Activated CD8-positive, alpha-beta T cell treated with anti-CD3 and anti-CD28 coated beads, Interleukin-2, amount 10 ng/mL, durations not matched to agents 7 days and 5 days (primary cell): ENCODE measurements at regions not wholly inside any gene's neighbourhood (a gene's known extent, or its start where the extent isn't known, plus 50 kb on each side); places are given as distances from the start of the nearest gene placed in this dataset.

Experiments
- ATAC-seq: fragments of 150-1000 bp; cut with Tn5 transposase; one replicate; pipeline ENCODE4 v1.10.0; 2021; ENCODE audit warnings: moderate library complexity
- CTCF ChIA-PET: fragments of 350-600 bp; sonication (Branson Sonifier 250); formaldehyde crosslinking; loops from one replicate; lab custom pipeline; 2021; ENCODE audit warnings: antibody characterized with exemption; lab: Charles Lee
- POLR2A ChIA-PET: fragments of 350-600 bp; sonication (Branson Sonifier 250); formaldehyde crosslinking; loops from one replicate; lab custom pipeline; 2021; ENCODE audit warnings: antibody characterized with exemption; lab: Charles Lee
- DNase-seq: peaks from one replicate; pipeline ENCODE4 v3.0.0-alpha.2; 2020
- H3K27ac Mint-ChIP-seq: one replicate; pipeline ENCODE4 v1.8.0; 2021; ENCODE audit warnings: mild to moderate bottlenecking, mixed read lengths
- H3K27me3 Mint-ChIP-seq: one replicate; pipeline ENCODE4 v1.8.0; 2021; ENCODE audit warnings: low read depth, mixed read lengths
- H3K36me3 Mint-ChIP-seq: one replicate; pipeline ENCODE4 v1.8.0; 2021; ENCODE audit warnings: low read depth, mixed read lengths
- H3K4me1 Mint-ChIP-seq: one replicate; pipeline ENCODE4 v1.8.0; 2021; ENCODE audit warnings: low read depth, mixed read lengths
- H3K4me3 Mint-ChIP-seq: one replicate; pipeline ENCODE4 v1.8.0; 2021; ENCODE audit warnings: mild to moderate bottlenecking, mixed read lengths
- H3K9me3 Mint-ChIP-seq: one replicate; pipeline ENCODE4 v1.8.0; 2022; ENCODE audit warnings: mixed read lengths; ENCODE audit not compliant: insufficient read depth

- POLR2A ChIA-PET = interaction anchor here (1.0 to 2.2 kb wide), 2 partner anchors 20 kb away, joined by 5 to 8 read pairs; no protein-coding TSS in a partner anchor
- H3K36me3 Mint-ChIP-seq = peaks cover 6% of the 10 kb centered on the region
- peak overlapping the region; percentile 50 for H3K27ac Mint-ChIP-seq
- no peak for ATAC-seq
- H3K27me3 Mint-ChIP-seq = no peaks in the 10 kb centered on the region
- no peak overlapping the region for H3K4me3 Mint-ChIP-seq
- DNase-seq = no peak
- CTCF ChIA-PET = interaction anchor here (2.0 kb wide), 1 partner anchor 14 kb away, joined by 6 read pairs; no protein-coding TSS in a partner anchor
- H3K4me1 Mint-ChIP-seq = peaks cover 34% of the 10 kb centered on the region
- no peaks in the 10 kb centered on the region for H3K9me3 Mint-ChIP-seq
These were observed 320.2 kb upstream of the GATB start for GRCh38 chr4:152081024-152081423.

GRCh38 chr4:152079543-152080293, 318.9 kb upstream of the GATB start:
- peaks cover 34% of the 10 kb centered on the region for H3K4me1 Mint-ChIP-seq
- ChIA-PET CTCF (interaction anchor here (2.0 kb wide), 1 partner anchor 15 kb away, joined by 6 read pairs; no protein-coding TSS in a partner anchor), POLR2A (interaction anchor here (2.2 kb wide), 1 partner anchor 21 kb away, joined by 8 read pairs; no protein-coding TSS in a partner anchor)
- H3K36me3 Mint-ChIP-seq = peaks cover 6% of the 10 kb centered on the region
- peak overlapping the region; percentile 49 for H3K4me3 Mint-ChIP-seq
- H3K27me3 Mint-ChIP-seq = no peaks in the 10 kb centered on the region
- DNase-seq = peak; percentile 67
- H3K27ac Mint-ChIP-seq = peak overlapping the region; percentile 93
- peak; percentile 91 for ATAC-seq
- H3K9me3 Mint-ChIP-seq = no peaks in the 10 kb centered on the region

GRCh38 chr4:152079079-152079478, 318.3 kb upstream of the GATB start:
- Mint-ChIP-seq H3K27me3 (no peaks in the 10 kb centered on the region), H3K4me3 (no peak overlapping the region), H3K4me1 (peaks cover 34% of the 10 kb centered on the region), H3K27ac (no peak overlapping the region), H3K9me3 (no peaks in the 10 kb centered on the region), H3K36me3 (peaks cover 6% of the 10 kb centered on the region)
- no peak for DNase-seq
- ChIA-PET POLR2A (interaction anchor here (2.2 kb wide), 1 partner anchor 22 kb away, joined by 8 read pairs; no protein-coding TSS in a partner anchor), CTCF (no interaction called here)
- no peak for ATAC-seq

- POLR2A ChIA-PET = no interaction called here
- peaks cover 6% of the 10 kb centered on the region for H3K36me3 Mint-ChIP-seq
- ATAC-seq = no peak
These were observed 316.8 kb upstream of the GATB start for GRCh38 chr4:152077582-152077981.

GRCh38 chr4:152075253-152075928, 314.6 kb upstream of the GATB start:
- POLR2A ChIA-PET = interaction anchor here (1.5 kb wide), 1 partner anchor 25 kb away, joined by 7 read pairs; no protein-coding TSS in a partner anchor
- Mint-ChIP-seq H3K27ac (no peak overlapping the region), H3K36me3 (no peaks in the 10 kb centered on the region), H3K4me3 (no peak overlapping the region), H3K9me3 (no peaks in the 10 kb centered on the region), H3K4me1 (peaks cover 19% of the 10 kb centered on the region), H3K27me3 (no peaks in the 10 kb centered on the region)
- CTCF ChIA-PET = no interaction called here
- no peak for DNase-seq
- ATAC-seq = no peak

More at GRCh38 chr4:152077582-152077981, 316.8 kb upstream of the GATB start:
- no peak overlapping the region for H3K27ac Mint-ChIP-seq
- no peak overlapping the region for H3K4me3 Mint-ChIP-seq
- DNase-seq = no peak
- CTCF ChIA-PET = no interaction called here
- H3K27me3 Mint-ChIP-seq = no peaks in the 10 kb centered on the region
- no peaks in the 10 kb centered on the region for H3K9me3 Mint-ChIP-seq
- H3K4me1 Mint-ChIP-seq = peaks cover 34% of the 10 kb centered on the region

- POLR2A ChIA-PET = interaction anchor here (1.5 kb wide), 1 partner anchor 26 kb away, joined by 7 read pairs; no protein-coding TSS in a partner anchor
- ATAC-seq (no peak), DNase-seq (no peak)
- H3K9me3 Mint-ChIP-seq = no peaks in the 10 kb centered on the region
- H3K4me1 Mint-ChIP-seq = peaks cover 11% of the 10 kb centered on the region
- no peak overlapping the region for H3K27ac Mint-ChIP-seq
- H3K36me3 Mint-ChIP-seq = no peaks in the 10 kb centered on the region
- H3K27me3 Mint-ChIP-seq = no peaks in the 10 kb centered on the region
- CTCF ChIA-PET = interaction anchor here (0.8 to 1.5 kb wide), 3 partner anchors 10 to 272 kb away, joined by 3 to 4 read pairs (median 4); no protein-coding TSS in a partner anchor
- no peak overlapping the region for H3K4me3 Mint-ChIP-seq
These were observed 313.8 kb upstream of the GATB start for GRCh38 chr4:152074573-152074972.

- Mint-ChIP-seq H3K9me3 (no peaks in the 10 kb centered on the region), H3K27me3 (no peaks in the 10 kb centered on the region), H3K36me3 (no peaks in the 10 kb centered on the region), H3K27ac (no peak overlapping the region), H3K4me1 (peaks cover 8% of the 10 kb centered on the region), H3K4me3 (no peak overlapping the region)
- ChIA-PET POLR2A (no interaction called here), CTCF (interaction anchor here (0.8 to 1.5 kb wide), 3 partner anchors 10 to 272 kb away, joined by 3 to 4 read pairs (median 4); no protein-coding TSS in a partner anchor)
- DNase-seq (no peak), ATAC-seq (no peak)
These were observed 313.3 kb upstream of the GATB start for GRCh38 chr4:152074088-152074437.

- H3K4me1 Mint-ChIP-seq = peaks cover 9% of the 10 kb centered on the region
- no peak for DNase-seq
- ATAC-seq = no peak
- H3K27me3 Mint-ChIP-seq = no peaks in the 10 kb centered on the region
- no peak overlapping the region for H3K27ac Mint-ChIP-seq
- no peak overlapping the region for H3K4me3 Mint-ChIP-seq
- H3K9me3 Mint-ChIP-seq = no peaks in the 10 kb centered on the region
- H3K36me3 Mint-ChIP-seq = no peaks in the 10 kb centered on the region
- ChIA-PET CTCF (interaction anchor here (0.8 to 1.5 kb wide), 2 partner anchors 16 to 271 kb away, joined by 4 read pairs; no protein-coding TSS in a partner anchor), POLR2A (interaction anchor here (0.7 kb wide), 1 partner anchor 26 kb away, joined by 4 read pairs; no protein-coding TSS in a partner anchor)
These were observed 312.7 kb upstream of the GATB start for GRCh38 chr4:152073351-152074087.

- Mint-ChIP-seq H3K4me1 (peaks cover 11% of the 10 kb centered on the region), H3K4me3 (no peak overlapping the region), H3K9me3 (no peaks in the 10 kb centered on the region), H3K36me3 (no peaks in the 10 kb centered on the region), H3K27me3 (no peaks in the 10 kb centered on the region), H3K27ac (no peak overlapping the region)
- ChIA-PET CTCF (no interaction called here), POLR2A (interaction anchor here (0.7 kb wide), 1 partner anchor 27 kb away, joined by 4 read pairs; no protein-coding TSS in a partner anchor)
- DNase-seq = no peak
- no peak for ATAC-seq
These were observed 312.1 kb upstream of the GATB start for GRCh38 chr4:152072906-152073305.

- H3K27me3 Mint-ChIP-seq = no peaks in the 10 kb centered on the region
- H3K4me3 Mint-ChIP-seq = no peak overlapping the region
- ChIA-PET POLR2A (interaction anchor here (0.6 kb wide), 1 partner anchor 145 kb away, joined by 3 read pairs; no protein-coding TSS in a partner anchor), CTCF (no interaction called here)
- peaks cover 10% of the 10 kb centered on the region for H3K4me1 Mint-ChIP-seq
- peaks cover under 1% of the 10 kb centered on the region for H3K36me3 Mint-ChIP-seq
- H3K9me3 Mint-ChIP-seq = no peaks in the 10 kb centered on the region
- no peak overlapping the region for H3K27ac Mint-ChIP-seq
- DNase-seq = no peak
- no peak for ATAC-seq
These were observed 311.2 kb upstream of the GATB start for GRCh38 chr4:152072001-152072485.

GRCh38 chr4:152070854-152071253, 310.0 kb upstream of the GATB start:
- no peaks in the 10 kb centered on the region for H3K27me3 Mint-ChIP-seq
- no peak overlapping the region for H3K27ac Mint-ChIP-seq
- ATAC-seq (no peak), DNase-seq (no peak)
- H3K4me3 Mint-ChIP-seq = no peak overlapping the region
- ChIA-PET POLR2A (no interaction called here), CTCF (interaction anchor here (1.1 kb wide), 1 partner anchor 76 kb away, joined by 3 read pairs; no protein-coding TSS in a partner anchor)
- H3K4me1 Mint-ChIP-seq = peaks cover 10% of the 10 kb centered on the region
- peaks cover 1% of the 10 kb centered on the region for H3K36me3 Mint-ChIP-seq
- no peaks in the 10 kb centered on the region for H3K9me3 Mint-ChIP-seq
